ENCODE measurements at regions not wholly inside any gene's neighbourhood (a gene's known extent, or its start where the extent isn't known, plus 50 kb on each side); places are given as distances from the start of the nearest gene placed in this dataset.

- no peak overlapping the region for H3K27ac ChIP-seq
- CTCF ChIA-PET: interaction anchor here (0.7 kb wide), 2 partner anchors 8 to 72 kb away, joined by 3 read pairs; no protein-coding TSS in a partner anchor
These were observed 326.7 kb downstream of the MTX2 start for GRCh38 chr2:176595986-176596385.

GRCh38 chr2:176597916-176598315 lies 328.7 kb downstream of the MTX2 start:
- TF ChIP-seq, protein P1, sequence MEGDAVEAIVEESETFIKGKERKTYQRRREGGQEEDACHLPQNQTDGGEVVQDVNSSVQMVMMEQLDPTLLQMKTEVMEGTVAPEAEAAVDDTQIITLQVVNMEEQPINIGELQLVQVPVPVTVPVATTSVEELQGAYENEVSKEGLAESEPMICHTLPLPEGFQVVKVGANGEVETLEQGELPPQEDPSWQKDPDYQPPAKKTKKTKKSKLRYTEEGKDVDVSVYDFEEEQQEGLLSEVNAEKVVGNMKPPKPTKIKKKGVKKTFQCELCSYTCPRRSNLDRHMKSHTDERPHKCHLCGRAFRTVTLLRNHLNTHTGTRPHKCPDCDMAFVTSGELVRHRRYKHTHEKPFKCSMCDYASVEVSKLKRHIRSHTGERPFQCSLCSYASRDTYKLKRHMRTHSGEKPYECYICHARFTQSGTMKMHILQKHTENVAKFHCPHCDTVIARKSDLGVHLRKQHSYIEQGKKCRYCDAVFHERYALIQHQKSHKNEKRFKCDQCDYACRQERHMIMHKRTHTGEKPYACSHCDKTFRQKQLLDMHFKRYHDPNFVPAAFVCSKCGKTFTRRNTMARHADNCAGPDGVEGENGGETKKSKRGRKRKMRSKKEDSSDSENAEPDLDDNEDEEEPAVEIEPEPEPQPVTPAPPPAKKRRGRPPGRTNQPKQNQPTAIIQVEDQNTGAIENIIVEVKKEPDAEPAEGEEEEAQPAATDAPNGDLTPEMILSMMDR (conservative IDR thresholded peaks at IDR 0.05; ENCODE audit: low read depth): no peak
- ChIA-PET POLR2A (ENCODE audit: low non-redundant PET) (no interaction called here), CTCF (interaction anchor here (0.5 kb wide), 1 partner anchor 53 kb away, joined by 5 read pairs; no protein-coding TSS in a partner anchor)
- DNase-seq (ENCODE audit: low spot score): no peak
- H3K27ac ChIP-seq: no peak overlapping the region

More at GRCh38 chr2:176595986-176596385, 326.7 kb downstream of the MTX2 start:
- POLR2A ChIA-PET (ENCODE audit: low non-redundant PET): no interaction called here
- TF ChIP-seq, protein P1 (conservative IDR thresholded peaks at IDR 0.05; ENCODE audit: low read depth): no peak
- DNase-seq (ENCODE audit: low spot score): no peak

- TF ChIP-seq, protein P1 (conservative IDR thresholded peaks at IDR 0.05; ENCODE audit: low read depth): no peak
- no peak overlapping the region for H3K27ac ChIP-seq
- no peak for DNase-seq (ENCODE audit: low spot score)
- ChIA-PET CTCF (interaction anchor here (0.6 kb wide), 1 partner anchor 56 kb away, joined by 4 read pairs; no protein-coding TSS in a partner anchor), POLR2A (ENCODE audit: low non-redundant PET) (no interaction called here)
These were observed 329.1 kb downstream of the MTX2 start for GRCh38 chr2:176598351-176598750.

DNA sequence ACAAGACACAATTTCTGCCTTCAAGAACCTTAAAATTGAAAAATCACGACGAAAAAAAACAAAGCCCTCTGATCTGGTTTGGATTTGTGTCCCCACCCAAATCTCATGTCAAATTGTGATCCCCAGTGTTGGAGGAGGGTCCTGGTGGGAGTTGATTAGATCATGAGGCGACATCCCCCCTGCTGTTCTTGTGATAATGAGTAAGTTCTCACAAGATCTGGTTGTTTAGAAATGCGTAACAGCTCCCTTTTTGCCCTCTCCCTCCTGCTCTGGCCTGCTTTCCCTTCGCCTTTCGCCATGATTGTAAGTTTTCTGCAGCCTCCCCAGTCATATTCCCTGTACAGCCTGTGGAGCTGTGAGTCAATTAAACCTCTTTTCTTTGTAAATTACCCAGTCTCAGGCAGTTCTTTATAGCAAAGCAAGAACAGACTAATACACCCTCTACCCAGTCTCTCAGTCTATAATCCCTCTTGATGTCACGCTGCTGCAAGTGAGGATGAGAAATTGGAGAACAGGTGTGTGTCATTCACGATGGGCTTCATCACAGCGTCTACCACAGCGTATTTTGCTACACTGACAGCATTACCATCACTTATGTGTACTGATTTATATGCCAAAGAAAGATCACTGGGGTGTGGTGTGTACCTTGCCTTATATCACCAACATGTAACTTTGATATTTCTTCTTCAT lies 330.7 kb downstream of the MTX2 start:
- CTCF ChIA-PET: interaction anchor here (0.6 kb wide), 1 partner anchor 400 kb away, joined by 7 read pairs; no protein-coding TSS in a partner anchor
- H3K27ac ChIP-seq: no peak overlapping the region
- POLR2A ChIA-PET (ENCODE audit: low non-redundant PET): no interaction called here
- no peak for DNase-seq (ENCODE audit: low spot score)
- TF ChIP-seq, protein P1 (conservative IDR thresholded peaks at IDR 0.05; ENCODE audit: low read depth): no peak

DNA sequence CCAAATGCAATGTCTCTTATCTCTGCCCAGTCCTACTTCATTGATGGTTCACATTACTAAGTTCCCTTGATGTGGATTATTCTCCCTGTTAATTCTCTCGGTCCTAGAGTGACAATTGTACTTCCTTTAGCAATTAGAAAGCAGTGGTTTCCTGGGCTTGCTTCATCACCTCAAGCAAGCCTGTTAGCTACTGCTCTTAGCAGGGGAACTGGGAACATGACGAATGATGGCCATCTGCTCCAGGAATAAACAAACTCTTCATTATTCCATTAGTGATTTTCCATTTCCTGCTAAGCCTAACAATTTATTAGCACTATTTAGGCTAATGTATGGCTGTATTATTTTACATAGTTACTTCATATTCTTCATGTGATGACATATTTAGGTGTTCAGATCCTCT lies 331.8 kb downstream of the MTX2 start:
- no peak for DNase-seq (ENCODE audit: low spot score)
- POLR2A ChIA-PET (ENCODE audit: low non-redundant PET): no interaction called here
- no peak overlapping the region for H3K27ac ChIP-seq
- CTCF ChIA-PET: no interaction called here
- TF ChIP-seq, protein P1 (conservative IDR thresholded peaks at IDR 0.05; ENCODE audit: low read depth): no peak

GRCh38 chr2:176612036-176612435 lies 342.8 kb downstream of the MTX2 start:
- ChIA-PET POLR2A (ENCODE audit: low non-redundant PET) (no interaction called here), CTCF (interaction anchor here (0.6 kb wide), 1 partner anchor 472 kb away, joined by 3 read pairs; no protein-coding TSS in a partner anchor)
- no peak overlapping the region for H3K27ac ChIP-seq
- DNase-seq (ENCODE audit: low spot score): no peak
- TF ChIP-seq, protein P1 (conservative IDR thresholded peaks at IDR 0.05; ENCODE audit: low read depth): no peak

Data from RWPE1 (cell line).